NCI-H226 (cell line): ENCODE measurements at regions not wholly inside any gene's neighbourhood (a gene's known extent, or its start where the extent isn't known, plus 50 kb on each side); places are given as distances from the start of the nearest gene placed in this dataset.
"Not testable (repeated sequence)": the region's sequence is repeated elsewhere in the genome, so short reads cannot be mapped to it uniquely, and the experiment has no call there.

Experiments used
- DNase-seq: peaks from one replicate; pipeline ENCODE4 v3.0.0-alpha.2; 2015

- not testable (repeated sequence) for DNase-seq
Observed at GRCh38 chr11:67768001-67768730, 93.7 kb upstream of the ALDH3B2 start.

- not testable (repeated sequence) for DNase-seq
Observed at GRCh38 chr11:67761211-67761610, 86.8 kb upstream of the ALDH3B2 start.

GRCh38 chr11:67759321-67759720 lies 84.9 kb upstream of the ALDH3B2 start:
- DNase-seq, result not testable (repeated sequence)

GRCh38 chr11:67758467-67758866 lies 84.0 kb upstream of the ALDH3B2 start:
- DNase-seq, result not testable (repeated sequence)

DNA sequence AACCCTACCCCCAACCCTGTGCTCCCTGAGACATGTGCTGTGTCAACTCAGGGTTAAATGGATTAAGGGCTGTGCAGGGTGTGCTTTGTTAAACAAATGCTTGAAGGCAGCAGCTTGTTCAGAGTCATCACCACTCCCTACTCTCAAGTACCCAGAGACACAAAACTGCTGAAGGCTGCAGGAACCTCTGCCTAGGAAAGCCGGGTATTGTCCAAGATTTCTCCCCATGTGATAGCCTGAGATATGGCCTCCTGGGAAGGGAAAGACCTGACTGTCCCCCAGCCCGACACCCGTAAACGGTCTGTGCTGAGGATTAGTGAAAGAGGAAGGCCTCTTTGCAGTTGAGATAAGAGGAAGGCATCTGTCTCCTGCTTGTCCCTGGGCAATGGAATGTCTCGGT lies 83.6 kb upstream of the ALDH3B2 start:
- not testable (repeated sequence) for DNase-seq

- not testable (repeated sequence) for DNase-seq
Observed at GRCh38 chr11:67753820-67754219, 79.4 kb upstream of the ALDH3B2 start.

DNA sequence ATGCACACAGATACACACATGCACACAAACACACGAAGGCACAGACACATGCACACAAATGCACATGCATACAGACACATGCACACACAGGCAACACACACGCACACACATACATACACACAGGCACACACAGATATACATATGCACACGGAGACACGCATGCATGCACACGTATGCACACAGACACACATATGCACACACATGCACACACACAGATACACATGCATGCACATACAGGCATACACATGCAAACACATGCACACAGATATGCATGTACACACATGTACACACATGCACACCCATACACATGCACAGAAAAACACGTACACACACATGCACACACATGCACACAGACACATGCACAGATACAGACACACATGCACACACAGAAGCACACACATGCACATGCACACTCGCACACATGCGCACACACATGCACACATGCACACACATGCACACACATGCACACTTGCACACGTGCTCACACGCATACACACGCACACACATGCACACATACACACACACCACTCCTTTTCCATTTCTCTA lies 70.8 kb upstream of the ALDH3B2 start:
- no peak for DNase-seq

DNA sequence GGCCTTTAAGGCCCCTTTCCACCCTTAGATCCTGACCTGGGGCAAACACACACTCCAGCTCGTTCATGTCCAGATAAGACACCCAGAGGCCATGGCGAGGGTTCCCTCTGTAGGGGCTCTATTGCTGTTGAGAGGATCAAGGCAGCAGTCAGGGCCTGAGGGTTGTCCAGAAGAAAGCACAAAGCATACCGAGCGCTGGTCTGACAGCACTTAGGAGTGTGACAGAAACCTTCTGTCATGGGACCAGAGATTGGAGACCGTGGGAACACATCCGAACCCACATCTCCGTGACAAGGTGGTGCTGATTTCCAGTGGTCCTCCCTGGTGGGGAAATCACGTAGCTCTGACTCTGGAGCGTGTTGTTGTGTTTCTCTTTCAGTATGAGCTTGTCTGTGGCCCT lies 69.8 kb upstream of the ALDH3B2 start:
- DNase-seq, result not testable (repeated sequence)

DNA sequence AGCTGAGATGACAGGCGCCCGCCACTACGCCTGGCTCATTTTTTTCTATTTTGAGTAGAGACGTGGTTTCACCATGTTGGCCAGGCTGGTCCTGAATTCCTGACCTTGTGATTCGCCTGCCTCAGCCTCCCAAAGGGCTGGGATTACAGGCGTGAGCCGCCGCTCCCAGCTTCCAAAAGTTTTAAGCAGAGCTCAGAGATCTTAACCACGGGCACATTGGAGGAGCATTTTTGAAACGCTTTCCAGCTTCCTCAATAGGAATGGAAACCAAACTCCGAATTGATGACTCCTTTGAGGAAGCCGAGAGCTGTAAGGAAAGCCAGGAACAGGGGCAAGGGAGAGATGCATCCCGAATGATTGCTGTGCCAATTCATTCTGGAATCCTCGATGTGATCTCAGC lies 63.8 kb upstream of the ALDH3B2 start:
- DNase-seq, result not testable (repeated sequence)

DNA sequence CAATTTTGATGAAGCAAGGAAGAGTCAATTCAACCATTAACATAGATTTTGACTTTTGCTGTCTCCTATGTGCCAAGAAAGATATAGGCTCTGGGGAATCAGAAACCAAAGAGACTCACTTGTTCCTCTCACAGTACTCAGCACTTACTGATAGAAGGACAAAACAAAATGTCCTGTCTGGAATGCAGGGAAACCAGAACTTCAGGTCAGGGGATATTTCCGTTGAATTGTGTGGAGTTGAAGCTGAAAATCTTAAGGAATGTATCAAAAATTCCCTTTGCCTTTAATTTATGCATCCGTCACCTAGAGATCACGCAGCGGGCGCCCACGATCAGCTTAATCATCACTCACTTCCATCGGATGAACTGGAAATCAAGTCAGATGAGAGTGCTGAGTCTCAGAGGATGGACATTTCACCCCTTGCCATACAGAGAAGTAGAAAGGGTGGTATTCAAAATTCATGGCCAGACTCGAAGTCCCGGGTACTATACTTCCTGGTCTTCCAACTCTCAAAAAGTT lies 63.2 kb upstream of the ALDH3B2 start:
- not testable (repeated sequence) for DNase-seq

DNA sequence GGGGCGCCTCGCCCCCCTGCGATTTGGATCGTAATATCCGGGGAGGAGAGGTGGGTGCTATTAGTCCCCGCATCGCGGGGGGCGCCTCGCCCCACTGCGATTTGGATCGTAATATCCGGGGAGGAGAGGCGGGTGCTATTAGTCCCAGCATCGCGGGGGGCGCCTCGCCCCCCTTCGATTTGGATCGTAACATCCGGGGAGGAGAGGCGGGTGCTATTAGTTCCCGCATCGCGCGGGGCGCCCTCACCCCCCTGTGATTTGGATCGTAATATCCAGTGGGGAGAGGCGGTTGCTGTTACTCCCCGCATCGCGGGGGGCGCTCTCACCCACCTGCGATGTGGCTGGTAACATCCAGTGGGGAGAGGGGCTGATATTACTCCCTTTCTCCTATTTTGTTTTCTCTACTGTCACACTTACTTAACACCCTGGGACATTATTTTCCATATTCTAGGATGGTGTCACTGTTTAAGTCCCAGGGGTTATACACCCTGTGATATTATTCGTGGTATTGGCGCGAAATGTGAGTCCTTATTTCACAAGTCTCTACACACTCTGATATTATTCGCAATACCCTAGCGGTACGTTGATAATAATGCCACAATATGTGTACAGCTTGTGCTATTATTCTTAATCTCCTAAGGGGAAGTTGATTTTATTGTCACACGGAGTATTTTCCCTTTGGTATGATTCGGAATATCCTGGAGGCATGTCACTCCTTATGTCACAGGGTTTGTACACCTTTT lies 57.8 kb upstream of the ALDH3B2 start:
- DNase-seq, result no peak

GRCh38 chr11:67731583-67731982 lies 57.2 kb upstream of the ALDH3B2 start:
- no peak for DNase-seq

DNA sequence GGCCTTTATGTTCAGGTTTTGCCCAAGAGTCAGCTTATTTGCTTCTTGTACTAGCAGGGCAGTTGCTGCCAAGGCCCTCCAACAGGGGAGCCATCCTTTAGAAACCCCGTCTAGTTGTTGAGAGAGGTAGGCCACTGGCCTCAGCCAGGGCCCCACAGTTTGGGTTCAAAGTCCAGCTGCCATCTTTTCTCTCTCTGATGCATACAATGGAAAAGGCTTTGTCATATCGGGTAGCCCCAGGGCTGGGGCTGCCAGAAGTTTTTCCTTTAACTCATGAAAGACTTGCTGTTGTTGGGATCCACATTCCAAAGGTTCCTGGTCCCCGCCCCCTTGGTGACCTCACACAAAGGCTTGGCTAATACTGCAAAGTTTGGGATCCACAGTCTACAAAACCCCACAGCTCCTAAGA lies 53.7 kb upstream of the ALDH3B2 start:
- not testable (repeated sequence) for DNase-seq

DNA sequence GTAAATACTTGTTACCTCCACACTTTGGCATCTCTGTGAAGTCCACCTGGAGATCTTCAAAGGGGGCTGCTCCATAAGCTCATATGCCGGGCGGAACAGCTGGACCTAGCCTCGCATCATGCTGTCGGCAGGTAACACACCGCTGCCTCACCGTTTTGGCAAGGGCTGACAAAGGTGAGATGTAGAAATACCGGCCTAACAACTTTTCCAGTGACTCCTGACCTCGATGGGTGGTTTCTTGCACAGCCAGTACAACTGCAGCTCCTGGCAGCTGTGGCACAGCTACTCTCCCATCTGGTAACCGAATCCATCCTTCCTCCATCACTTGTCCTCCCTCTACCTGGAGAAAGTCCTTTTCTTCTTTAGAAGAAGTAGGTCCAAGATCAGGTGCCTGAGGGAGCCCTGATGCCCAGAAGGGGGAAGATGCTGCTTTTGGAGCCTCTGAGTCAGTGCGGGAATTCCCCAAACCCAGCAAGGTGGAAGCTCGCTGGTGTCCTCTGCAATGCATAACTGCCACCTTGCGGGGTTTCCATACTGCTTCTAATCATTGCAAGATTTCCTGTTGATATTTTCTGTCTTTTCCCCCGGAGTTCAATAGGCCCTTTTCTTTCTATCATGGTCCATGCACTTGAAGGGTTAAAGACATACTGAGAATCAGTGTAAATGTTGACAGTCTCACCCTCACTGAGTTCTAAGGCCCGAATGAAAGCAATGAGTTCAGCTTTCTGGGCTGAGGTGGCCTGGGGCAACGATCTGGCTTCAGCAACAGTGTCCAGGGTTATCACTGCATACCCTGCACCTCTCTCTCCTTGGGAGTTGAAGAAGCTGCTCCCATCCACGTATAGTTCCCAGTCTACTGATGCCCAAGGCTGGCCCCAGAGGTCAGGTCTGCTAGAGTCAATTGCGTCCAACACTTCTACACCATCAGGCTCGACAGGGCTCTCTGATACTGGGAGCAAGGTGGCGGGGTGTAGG lies 52.9 kb upstream of the ALDH3B2 start:
- not testable (repeated sequence) for DNase-seq
